ENCODE measurements at regions not wholly inside any gene's neighbourhood (a gene's known extent, or its start where the extent isn't known, plus 50 kb on each side); places are given as distances from the start of the nearest gene placed in this dataset.
"Not testable (repeated sequence)": the region's sequence is repeated elsewhere in the genome, so short reads cannot be mapped to it uniquely, and the experiment has no call there.

- DNase-seq = no peak
These were observed 69.2 kb downstream of the LYZL2 start for GRCh38 chr10:30560326-30560725.

DNA sequence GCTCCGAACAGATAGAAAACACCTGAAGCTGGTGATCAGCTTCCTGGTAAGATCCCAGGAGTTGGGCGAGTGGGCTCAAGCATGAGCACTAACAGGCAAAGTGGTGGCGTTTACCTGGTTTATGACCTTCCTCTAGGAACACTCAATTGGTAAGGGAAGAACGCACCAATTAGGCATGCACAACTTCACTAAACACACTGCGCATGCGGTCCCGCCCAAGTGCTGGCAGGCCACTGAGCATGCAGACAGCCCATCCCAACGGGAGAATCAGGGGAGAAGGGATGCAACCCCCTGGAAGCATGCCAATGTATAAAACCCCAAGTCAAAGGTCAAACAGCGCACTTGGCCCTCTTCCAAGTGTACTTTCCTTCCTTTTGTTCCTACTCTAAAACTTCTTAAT is 70.4 kb downstream of the LYZL2 start:
- DNase-seq = no peak

DNA sequence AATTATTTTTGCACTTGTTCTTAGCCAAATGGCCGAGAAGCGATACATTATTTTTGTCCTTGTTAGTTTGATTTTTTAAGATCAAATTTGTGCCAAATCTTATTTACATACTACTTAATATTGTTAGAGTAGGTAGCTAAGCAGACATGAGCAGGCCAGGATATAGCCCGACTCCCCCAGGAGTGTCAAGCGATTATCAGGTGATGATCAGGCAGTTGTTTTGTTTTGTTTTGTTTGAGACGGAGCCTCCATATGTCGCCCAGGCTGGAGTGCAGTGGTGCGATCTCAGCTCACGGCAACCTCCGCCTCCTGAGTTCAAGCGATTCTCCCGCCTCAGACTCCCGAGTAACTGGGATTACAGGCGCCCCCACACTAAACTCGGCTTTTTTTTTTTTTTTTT is 71.1 kb downstream of the LYZL2 start:
- DNase-seq = no peak

DNA sequence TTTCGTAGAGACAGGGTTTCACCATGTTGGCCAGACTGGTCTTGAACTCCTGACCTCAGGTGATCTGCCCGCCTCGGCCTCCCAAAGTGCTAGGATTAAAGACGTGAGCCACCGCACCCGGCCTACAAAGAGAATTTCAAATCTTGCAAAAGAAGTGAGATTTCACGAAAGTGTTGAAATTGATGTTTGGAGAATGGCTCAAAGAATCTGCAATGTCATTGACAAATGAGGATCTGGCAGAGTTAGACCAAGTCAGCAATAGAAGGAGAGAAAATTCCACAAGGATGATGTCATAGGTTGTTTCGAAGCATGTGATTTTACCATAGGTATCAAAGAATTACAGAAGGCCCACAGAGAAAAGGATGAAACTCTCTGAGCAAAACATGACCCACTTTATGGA is 71.7 kb downstream of the LYZL2 start:
- no peak for DNase-seq

DNA sequence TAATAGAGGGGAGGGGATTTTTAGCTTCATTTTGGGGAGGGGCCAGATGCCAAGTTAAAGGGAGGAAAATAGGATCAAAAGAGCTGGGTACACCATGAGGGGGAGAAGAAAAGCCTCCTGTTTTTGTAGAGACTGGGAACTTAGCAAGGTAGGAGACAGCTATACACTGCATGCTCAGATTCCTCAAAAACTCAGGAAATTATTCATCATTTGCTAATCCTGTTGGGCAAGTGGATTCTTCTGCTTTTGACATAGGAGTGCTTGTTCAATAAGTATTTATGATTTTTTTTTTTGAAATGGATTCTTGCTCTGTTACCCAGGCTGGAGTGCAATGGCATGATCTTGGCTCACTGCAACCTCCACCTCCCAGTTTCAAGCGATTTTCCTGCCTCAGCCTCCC is 73.4 kb downstream of the LYZL2 start:
- DNase-seq = no peak

- DNase-seq = no peak
These were observed 74.1 kb downstream of the LYZL2 start for GRCh38 chr10:30555465-30555864.

GRCh38 chr10:30554440-30554825 is 75.1 kb downstream of the LYZL2 start:
- no peak for DNase-seq

DNA sequence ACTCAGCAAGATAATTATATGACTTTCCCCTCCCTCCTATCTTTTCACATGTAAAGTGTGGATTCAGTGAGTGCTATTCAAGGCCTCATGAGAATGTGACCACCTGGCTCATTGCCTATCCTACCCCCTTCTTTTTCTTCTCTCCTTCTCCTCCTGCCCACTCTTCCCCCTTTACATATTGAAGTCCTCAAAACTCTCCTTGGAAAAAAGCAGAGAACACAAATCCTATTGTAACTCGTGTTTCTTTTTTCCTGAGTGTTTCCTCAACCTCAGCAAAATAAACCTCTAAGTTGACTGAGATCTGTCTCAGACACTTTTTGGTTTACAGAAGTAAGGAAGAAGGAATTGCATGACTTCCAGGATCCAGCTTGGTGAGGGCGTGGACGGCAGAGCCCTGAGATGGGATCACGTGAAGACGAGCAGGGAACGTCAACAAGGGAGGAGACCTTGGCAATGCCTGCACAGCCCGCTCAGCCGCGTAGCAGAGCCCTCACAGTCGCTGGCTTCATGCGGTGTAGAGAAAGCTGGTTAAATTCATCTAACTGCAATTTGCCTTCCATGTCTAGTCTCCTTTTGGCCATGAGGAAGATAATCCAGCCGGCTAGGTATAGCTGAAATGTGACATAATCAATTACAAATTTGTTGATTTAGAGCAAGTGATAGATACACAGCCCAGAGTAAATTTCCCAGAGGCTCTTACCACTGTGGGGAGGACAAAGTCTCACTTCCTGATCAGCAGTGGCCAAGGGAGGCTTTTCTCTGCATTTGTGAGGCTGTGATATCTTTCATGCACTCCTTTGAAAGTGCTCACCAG is 75.7 kb downstream of the LYZL2 start:
- no peak for DNase-seq

GRCh38 chr10:30553018-30553625 is 76.4 kb downstream of the LYZL2 start:
- DNase-seq = no peak

- DNase-seq = no peak
These were observed 78.4 kb downstream of the LYZL2 start for GRCh38 chr10:30550967-30551815.

- DNase-seq = not testable (repeated sequence)
These were observed 80.3 kb downstream of the LYZL2 start for GRCh38 chr10:30549134-30549687.

DNA sequence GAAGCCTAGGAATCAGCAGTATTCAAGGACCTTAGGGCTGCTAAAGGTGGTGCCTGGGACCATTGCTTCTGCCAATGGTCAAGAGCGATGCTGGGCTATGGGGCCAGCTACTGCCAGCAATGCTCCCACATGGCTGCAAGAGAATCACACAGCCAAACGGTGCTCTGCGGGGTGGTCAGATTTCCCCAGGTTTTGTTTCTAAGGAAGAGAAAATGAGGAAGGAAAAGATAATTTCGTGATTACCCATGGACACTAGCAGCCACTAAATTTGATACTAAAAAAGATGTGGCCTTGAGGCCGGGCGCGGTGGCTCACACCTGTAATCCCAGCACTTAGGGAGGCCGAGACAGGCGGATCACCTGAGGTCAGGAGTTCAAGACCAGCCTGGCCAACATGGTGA is 83.0 kb downstream of the LYZL2 start:
- DNase-seq = no peak

- no peak for DNase-seq
These were observed 86.7 kb downstream of the LYZL2 start for GRCh38 chr10:30542895-30543288.

DNA sequence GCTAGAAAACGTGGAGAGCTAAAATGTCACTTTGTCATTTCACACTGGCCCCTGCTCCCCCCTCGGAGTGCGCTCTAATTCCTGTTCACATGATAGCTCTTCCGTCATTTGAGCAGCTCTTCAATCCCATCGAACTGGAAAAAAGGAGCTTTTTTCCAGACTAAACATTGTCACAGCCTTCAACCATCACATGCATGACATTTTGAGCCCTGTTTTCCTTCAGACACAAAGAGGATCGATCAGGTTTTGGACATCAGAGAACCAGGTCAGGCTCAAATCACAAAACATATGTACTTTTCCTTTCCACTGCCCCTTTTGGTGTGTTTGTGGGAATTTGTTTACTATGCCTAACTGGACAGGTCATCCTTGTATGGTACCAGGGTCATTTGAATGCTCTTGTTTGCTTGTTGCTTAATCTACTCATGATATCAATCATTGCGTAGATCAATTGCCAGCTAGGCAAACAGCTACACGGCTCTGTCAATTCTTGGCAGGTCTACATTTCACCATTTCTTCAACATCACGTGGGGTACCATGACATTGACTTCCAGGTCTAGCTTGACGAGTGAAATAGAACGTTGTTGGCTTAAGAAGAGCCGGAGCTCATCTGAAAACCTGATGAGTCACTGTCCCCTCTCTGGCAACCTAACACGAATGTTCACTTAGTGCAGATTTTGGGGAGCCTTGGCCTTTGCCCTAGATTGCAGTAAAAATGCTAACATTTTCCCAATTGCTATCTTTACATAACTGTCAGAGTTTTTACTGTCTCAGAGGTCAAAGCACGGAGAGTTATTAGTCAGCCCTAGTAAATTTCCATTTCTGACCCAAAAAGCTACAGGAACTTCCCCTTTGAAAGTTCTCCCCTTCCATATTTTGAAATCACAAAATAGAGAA is 87.3 kb downstream of the LYZL2 start:
- DNase-seq = no peak

DNA sequence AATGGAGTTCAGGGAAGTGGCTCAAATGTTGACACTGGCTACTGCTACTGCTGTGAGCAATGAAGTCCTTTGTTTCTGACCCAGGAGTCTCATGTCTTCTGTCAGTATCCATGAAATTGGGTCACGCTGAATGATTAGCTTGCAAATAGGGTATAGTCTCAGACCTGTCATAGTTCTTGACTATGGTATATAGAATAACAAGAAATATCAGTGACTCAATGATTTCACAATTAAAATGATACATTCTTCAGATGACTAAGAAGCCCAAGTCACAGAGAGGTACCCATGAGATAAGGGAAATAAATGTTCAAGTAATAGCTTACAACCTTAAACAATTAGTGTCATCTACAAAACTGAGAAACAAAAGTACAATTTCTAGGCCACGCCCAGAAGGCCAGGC is 89.3 kb downstream of the LYZL2 start:
- no peak for DNase-seq

- no peak for DNase-seq
These were observed 91.5 kb downstream of the LYZL2 start for GRCh38 chr10:30538086-30538485.

DNA sequence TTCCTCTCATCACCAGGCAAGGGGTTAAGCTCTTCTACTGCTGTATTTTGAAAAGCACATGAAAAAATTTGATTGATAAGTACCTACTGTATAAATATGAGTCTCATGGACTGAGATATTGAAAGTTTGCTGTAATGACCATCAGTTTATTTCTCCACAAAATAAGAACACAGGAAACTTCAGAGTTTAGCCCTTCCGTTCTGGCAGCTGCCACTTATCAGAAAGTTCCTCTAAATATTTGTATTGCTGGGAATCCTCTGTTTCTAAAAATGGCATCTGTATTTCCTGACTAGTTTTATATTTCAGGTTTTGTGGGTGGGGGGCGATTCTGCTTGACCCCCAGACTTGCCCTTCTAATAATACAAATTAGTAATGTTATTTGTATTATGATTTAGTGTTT is 92.0 kb downstream of the LYZL2 start:
- no peak for DNase-seq

GRCh38 chr10:30537158-30537557 is 92.4 kb downstream of the LYZL2 start:
- not testable (repeated sequence) for DNase-seq

DNA sequence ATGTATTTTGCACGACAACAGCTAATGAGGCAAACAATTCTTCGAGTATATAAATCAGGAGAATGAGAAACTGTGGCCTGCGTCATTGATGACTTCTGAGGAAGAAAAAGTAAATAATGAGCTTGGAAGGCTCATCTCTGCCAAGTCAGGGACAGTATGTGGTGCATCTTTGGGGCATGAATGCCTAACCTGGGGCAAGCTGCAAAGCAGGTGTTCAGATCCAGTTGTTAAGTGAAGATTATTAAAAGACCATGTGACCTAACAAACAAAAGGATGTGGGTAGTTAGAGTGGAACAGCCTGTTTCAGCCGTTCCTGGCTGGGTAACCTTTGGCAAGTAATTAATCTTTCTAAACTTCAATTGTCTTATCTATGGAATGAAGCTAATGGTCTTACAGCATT is 93.0 kb downstream of the LYZL2 start:
- no peak for DNase-seq

DNA sequence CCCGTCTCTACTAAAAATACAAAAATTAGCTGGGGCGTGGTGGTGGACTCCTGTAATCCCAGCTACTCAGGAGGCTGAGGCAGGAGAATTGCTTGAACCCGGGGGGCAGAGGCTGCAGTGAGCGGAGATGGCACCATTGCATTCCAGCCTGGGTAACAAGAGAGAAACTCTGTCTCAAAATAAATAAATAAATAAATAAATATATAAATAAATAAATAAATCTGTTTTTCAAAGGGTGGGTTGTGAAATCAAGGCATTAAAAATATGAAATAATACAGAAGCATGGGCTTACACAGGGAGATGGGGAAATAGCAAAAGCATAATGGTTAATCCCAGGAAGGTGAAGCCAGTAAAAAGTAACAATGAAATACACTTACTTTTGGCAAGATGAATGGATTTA is 93.9 kb downstream of the LYZL2 start:
- no peak for DNase-seq

GRCh38 chr10:30534465-30535144 is 94.9 kb downstream of the LYZL2 start:
- DNase-seq = peak; percentile 85
